ENCODE measurements at regions not wholly inside any gene's neighbourhood (a gene's known extent, or its start where the extent isn't known, plus 50 kb on each side); places are given as distances from the start of the nearest gene placed in this dataset.

DNA sequence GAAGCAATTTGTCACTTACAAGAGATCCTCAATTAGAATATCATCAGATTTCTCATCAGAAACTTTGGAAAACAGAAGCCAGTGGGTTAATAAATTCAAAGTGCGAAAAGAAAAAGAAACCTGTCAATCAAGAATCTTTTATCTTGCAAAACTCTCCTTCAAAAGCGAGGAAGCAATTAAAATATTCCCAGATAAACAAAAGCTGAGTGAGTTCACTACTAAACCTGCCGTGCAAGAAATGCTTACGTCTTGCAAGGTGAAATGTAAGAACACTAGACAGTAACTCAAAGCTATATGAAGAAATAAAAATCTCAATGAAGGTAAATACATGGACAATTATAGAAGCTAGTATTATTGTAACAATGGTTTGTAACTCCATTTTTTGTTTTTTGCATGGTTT is 62.8 kb upstream of the IL33 start:
- no peak for TF ChIP-seq ZNF274 (IDR thresholded peaks at IDR 0.05; ENCODE audit: low read depth, low read length)
- TF ChIP-seq SUZ12 (IDR thresholded peaks at IDR 0.05; ENCODE audit: extremely low read depth, insufficient read depth, insufficient read length) = no peak

All from NT2/D1 (cell line).